Keratinocyte (primary cell): ENCODE measurements at regions not wholly inside any gene's neighbourhood (a gene's known extent, or its start where the extent isn't known, plus 50 kb on each side); places are given as distances from the start of the nearest gene placed in this dataset.
"Not testable (repeated sequence)": the region's sequence is repeated elsewhere in the genome, so short reads cannot be mapped to it uniquely, and the experiment has no call there.

Experiments used
- CTCF ChIP-seq, 3 experiments: IDR thresholded peaks in 1 of 3; conservative IDR thresholded peaks in 1 of 3; optimal IDR thresholded peaks in 1 of 3; 2 replicates in 2 of 3; 3 replicates in 1 of 3; pipeline versions ENCODE3 to v1.5.1; 2011; ENCODE audit warnings: low read length in 3 of 3, mild to moderate bottlenecking in 3 of 3, moderate library complexity in 2 of 3, control low read depth in 1 of 3, inconsistent platforms in 1 of 3; ENCODE audit not compliant: insufficient read depth in 2 of 3; ENCODE audit errors: extremely low read depth in 1 of 3
- EZH2 ChIP-seq: IDR thresholded peaks from one replicate; pipeline ENCODE4 v1.6.1; 2012; ENCODE audit warnings: inconsistent platforms, mild to moderate bottlenecking, low read length, moderate library complexity

- TF ChIP-seq CTCF (optimal IDR thresholded peaks at IDR 0.05 in 1 of 3, IDR thresholded peaks at IDR 0.05 in 1 of 3, conservative IDR thresholded peaks at IDR 0.05 in 1 of 3; ENCODE audit: extremely low read depth in 1 of 3, insufficient read depth in 2 of 3, low read length in 3 of 3); EZH2: not testable (repeated sequence)
Measured at GRCh38 chr11:89560598-89560997, 69.4 kb upstream of the NOX4 start.
